ENCODE measurements at regions not wholly inside any gene's neighbourhood (a gene's known extent, or its start where the extent isn't known, plus 50 kb on each side); places are given as distances from the start of the nearest gene placed in this dataset.

- TF ChIP-seq ZBTB7A (IDR thresholded peaks at IDR 0.05; ENCODE audit: low read depth) = no peak
- TF ChIP-seq TCF12 (IDR thresholded peaks at IDR 0.05; ENCODE audit: low read depth) = no peak
- TF ChIP-seq CEBPB (IDR thresholded peaks at IDR 0.05) = no peak
- TF ChIP-seq USF1 (IDR thresholded peaks at IDR 0.05) = no peak
- TF ChIP-seq TAF1 (IDR thresholded peaks at IDR 0.05; ENCODE audit: low read depth) = no peak
- TF ChIP-seq YY1 (IDR thresholded peaks at IDR 0.05; ENCODE audit: low read depth) = no peak
- no peak for TF ChIP-seq CREB1 (IDR thresholded peaks at IDR 0.05; ENCODE audit: low read depth)
- TF ChIP-seq RAD21 (IDR thresholded peaks at IDR 0.05; ENCODE audit: low read depth) = no peak
- TF ChIP-seq FOXM1 (IDR thresholded peaks at IDR 0.05; ENCODE audit: borderline replicate concordance, low read depth) = no peak
- TF ChIP-seq MAX (IDR thresholded peaks at IDR 0.05) = no peak
These were observed 432.9 kb downstream of the SPATA31D1 start for GRCh38 chr9:82421498-82421897.

- TF ChIP-seq RAD21 (IDR thresholded peaks at IDR 0.05; ENCODE audit: low read depth) (no peak), ZBTB7A (IDR thresholded peaks at IDR 0.05; ENCODE audit: low read depth) (no peak), CEBPB (IDR thresholded peaks at IDR 0.05) (no peak), NFIC (IDR thresholded peaks at IDR 0.05) (no peak), TCF12 (IDR thresholded peaks at IDR 0.05; ENCODE audit: low read depth) (no peak), REST (IDR thresholded peaks at IDR 0.05; ENCODE audit: low read depth) (no peak), TAF1 (IDR thresholded peaks at IDR 0.05; ENCODE audit: low read depth) (no peak), MAX (IDR thresholded peaks at IDR 0.05) (no peak), EP300 (IDR thresholded peaks at IDR 0.05; ENCODE audit: borderline replicate concordance) (no peak), YY1 (IDR thresholded peaks at IDR 0.05; ENCODE audit: low read depth) (no peak), TEAD4 (IDR thresholded peaks at IDR 0.05) (no peak), FOXM1 (IDR thresholded peaks at IDR 0.05; ENCODE audit: borderline replicate concordance, low read depth) (no peak), CREB1 (IDR thresholded peaks at IDR 0.05; ENCODE audit: low read depth) (no peak), EGR1 (IDR thresholded peaks at IDR 0.05) (no peak), USF1 (IDR thresholded peaks at IDR 0.05) (no peak)
These were observed 435.1 kb downstream of the SPATA31D1 start for GRCh38 chr9:82423700-82424099.

- TF ChIP-seq TEAD4 (IDR thresholded peaks at IDR 0.05) = no peak
- TF ChIP-seq EP300 (IDR thresholded peaks at IDR 0.05; ENCODE audit: borderline replicate concordance) = no peak
- TF ChIP-seq USF1 (IDR thresholded peaks at IDR 0.05) = no peak
- TF ChIP-seq NFIC (IDR thresholded peaks at IDR 0.05) = no peak
- TF ChIP-seq CREB1 (IDR thresholded peaks at IDR 0.05; ENCODE audit: low read depth) = no peak
- TF ChIP-seq REST (IDR thresholded peaks at IDR 0.05; ENCODE audit: low read depth) = no peak
- no peak for TF ChIP-seq TAF1 (IDR thresholded peaks at IDR 0.05; ENCODE audit: low read depth)
- no peak for TF ChIP-seq YY1 (IDR thresholded peaks at IDR 0.05; ENCODE audit: low read depth)
- no peak for TF ChIP-seq CEBPB (IDR thresholded peaks at IDR 0.05)
- no peak for TF ChIP-seq RAD21 (IDR thresholded peaks at IDR 0.05; ENCODE audit: low read depth)
These were observed 436.1 kb downstream of the SPATA31D1 start for GRCh38 chr9:82424599-82425120.

GRCh38 chr9:82431121-82431520 lies 442.5 kb downstream of the SPATA31D1 start:
- TF ChIP-seq MAX (IDR thresholded peaks at IDR 0.05) (no peak), YY1 (IDR thresholded peaks at IDR 0.05; ENCODE audit: low read depth) (no peak)

- TF ChIP-seq EGR1 (IDR thresholded peaks at IDR 0.05) = no peak
- no peak for TF ChIP-seq EP300 (IDR thresholded peaks at IDR 0.05; ENCODE audit: borderline replicate concordance)
- TF ChIP-seq CEBPB (IDR thresholded peaks at IDR 0.05) = no peak
- no peak for TF ChIP-seq NFIC (IDR thresholded peaks at IDR 0.05)
- TF ChIP-seq FOXM1 (IDR thresholded peaks at IDR 0.05; ENCODE audit: borderline replicate concordance, low read depth) = no peak
- no peak for TF ChIP-seq TCF12 (IDR thresholded peaks at IDR 0.05; ENCODE audit: low read depth)
- TF ChIP-seq CREB1 (IDR thresholded peaks at IDR 0.05; ENCODE audit: low read depth) = no peak
- no peak for TF ChIP-seq YY1 (IDR thresholded peaks at IDR 0.05; ENCODE audit: low read depth)
These were observed 447.9 kb downstream of the SPATA31D1 start for GRCh38 chr9:82436475-82436874.

Measured in Ishikawa (cell line).